ENCODE measurements at regions not wholly inside any gene's neighbourhood (a gene's known extent, or its start where the extent isn't known, plus 50 kb on each side); places are given as distances from the start of the nearest gene placed in this dataset.

DNA sequence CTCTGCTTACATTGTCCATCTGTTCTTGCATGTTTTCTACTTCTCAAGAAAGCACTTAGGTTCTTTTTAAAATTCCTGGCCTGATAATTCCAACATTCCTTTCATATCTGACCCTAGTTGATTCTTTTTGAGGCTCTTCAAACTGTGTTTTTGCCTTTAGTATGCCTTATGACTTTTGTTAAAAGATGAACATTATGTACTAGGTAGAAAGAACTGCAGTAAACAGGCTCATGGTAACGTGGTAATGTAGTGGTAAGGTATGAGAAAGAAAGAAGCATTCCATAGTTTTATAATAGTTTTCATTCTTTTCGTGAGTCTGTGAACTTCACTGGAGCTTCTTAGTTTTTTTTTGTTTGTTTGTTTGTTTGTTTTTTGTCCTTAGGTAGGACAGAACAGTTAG lies 306.4 kb downstream of the MBD2 start:
- TF ChIP-seq CTCF (IDR thresholded peaks at IDR 0.05) (no peak), EZH2 (IDR thresholded peaks at IDR 0.05; ENCODE audit: borderline replicate concordance, insufficient read depth, low read depth, low read length, poor library complexity, severe bottlenecking) (no peak)

All from B cell (primary cell).